GM12874 (cell line): ENCODE measurements at regions not wholly inside any gene's neighbourhood (a gene's known extent, or its start where the extent isn't known, plus 50 kb on each side); places are given as distances from the start of the nearest gene placed in this dataset.

Experiments used
- CTCF ChIP-seq: IDR thresholded peaks from 2 replicates; pipeline ENCODE4 v1.5.1; 2011; ENCODE audit warnings: low read depth, mild to moderate bottlenecking, control low read depth, low read length, moderate library complexity; ENCODE audit not compliant: insufficient read depth

- no peak for TF ChIP-seq CTCF
These were observed 58.8 kb upstream of the HNRNPA3 start for GRCh38 chr2:177153805-177154204.

- no peak for TF ChIP-seq CTCF
These were observed 57.8 kb upstream of the HNRNPA3 start for GRCh38 chr2:177154809-177155208.

- TF ChIP-seq CTCF: no peak
These were observed 57.0 kb upstream of the HNRNPA3 start for GRCh38 chr2:177155631-177156030.

- peak; percentile 26; the same call in 1 of the 2 replicates for TF ChIP-seq CTCF
These were observed 50.7 kb upstream of the HNRNPA3 start for GRCh38 chr2:177161741-177162460.
